ENCODE measurements at regions not wholly inside any gene's neighbourhood (a gene's known extent, or its start where the extent isn't known, plus 50 kb on each side); places are given as distances from the start of the nearest gene placed in this dataset.

- ATAC-seq (no peak), DNase-seq (no peak)
- Histone ChIP-seq H3K4me3 (no peak overlapping the region), H3K4me1 (ENCODE audit: low read depth) (no peaks in the 10 kb centered on the region), H3K9me3 (no peaks in the 10 kb centered on the region), H3K36me3 (ENCODE audit: low read depth) (no peaks in the 10 kb centered on the region)
- intact Hi-C loops (cut with DNase I, micrococcal nuclease), result no loop called here
- TF ChIP-seq CTCF (IDR thresholded peaks at IDR 0.05), result no peak
Measured at GRCh38 chr2:54065411-54065810, 50.0 kb upstream of the ACYP2 start.

DNA sequence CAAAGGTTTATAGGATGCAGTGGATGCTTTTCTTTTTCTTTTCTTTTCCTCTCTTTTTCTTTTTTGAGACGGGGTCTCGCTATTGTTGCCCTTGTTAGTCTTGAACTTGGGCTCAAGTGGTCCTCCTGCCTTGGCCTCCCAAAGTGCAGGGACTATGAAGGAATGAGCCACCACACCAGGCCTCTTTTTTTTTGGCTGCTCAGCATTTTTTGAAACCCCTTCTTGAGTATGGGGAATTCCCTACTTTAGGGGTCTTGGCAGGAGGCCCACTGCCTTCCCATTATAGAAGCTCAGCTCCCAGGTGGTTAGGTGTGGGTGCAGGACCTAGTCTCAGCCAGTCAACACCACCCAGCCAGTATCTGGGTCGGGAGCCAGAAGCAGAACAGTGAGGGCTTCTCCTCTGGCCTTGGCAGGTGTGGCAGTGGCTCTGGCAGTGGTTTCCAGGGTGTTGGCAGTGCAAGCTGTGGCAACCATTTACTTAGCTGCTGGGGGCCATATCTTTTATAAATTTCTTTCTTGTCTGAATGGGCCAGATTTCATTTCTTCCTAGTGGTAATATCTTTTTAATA is 51.4 kb upstream of the ACYP2 start:
- Histone ChIP-seq H3K36me3 (ENCODE audit: low read depth) (no peaks in the 10 kb centered on the region), H3K9me3 (no peaks in the 10 kb centered on the region), H3K4me1 (ENCODE audit: low read depth) (no peaks in the 10 kb centered on the region), H3K4me3 (no peak overlapping the region)
- ATAC-seq, result no peak
- DNase-seq, result no peak
- no peak for TF ChIP-seq CTCF (IDR thresholded peaks at IDR 0.05)
- intact Hi-C loops (cut with DNase I, micrococcal nuclease), result no loop called here

- Histone ChIP-seq H3K9me3 (no peaks in the 10 kb centered on the region), H3K36me3 (ENCODE audit: low read depth) (no peaks in the 10 kb centered on the region), H3K4me1 (ENCODE audit: low read depth) (no peaks in the 10 kb centered on the region), H3K4me3 (no peak overlapping the region)
- ATAC-seq (no peak), DNase-seq (no peak)
- intact Hi-C loops (cut with DNase I, micrococcal nuclease), result no loop called here
- no peak for TF ChIP-seq CTCF (IDR thresholded peaks at IDR 0.05)
Measured at GRCh38 chr2:54062401-54062800, 53.0 kb upstream of the ACYP2 start.

- intact Hi-C loops (cut with DNase I, micrococcal nuclease), result no loop called here
- H3K4me3 ChIP-seq, result no peak overlapping the region
- no peaks in the 10 kb centered on the region for H3K9me3 ChIP-seq
- DNase-seq (no peak), ATAC-seq (no peak)
- H3K36me3 ChIP-seq (ENCODE audit: low read depth), result no peaks in the 10 kb centered on the region
- H3K4me1 ChIP-seq (ENCODE audit: low read depth), result no peaks in the 10 kb centered on the region
- no peak for TF ChIP-seq CTCF (IDR thresholded peaks at IDR 0.05)
Measured at GRCh38 chr2:54061272-54061671, 54.1 kb upstream of the ACYP2 start.

DNA sequence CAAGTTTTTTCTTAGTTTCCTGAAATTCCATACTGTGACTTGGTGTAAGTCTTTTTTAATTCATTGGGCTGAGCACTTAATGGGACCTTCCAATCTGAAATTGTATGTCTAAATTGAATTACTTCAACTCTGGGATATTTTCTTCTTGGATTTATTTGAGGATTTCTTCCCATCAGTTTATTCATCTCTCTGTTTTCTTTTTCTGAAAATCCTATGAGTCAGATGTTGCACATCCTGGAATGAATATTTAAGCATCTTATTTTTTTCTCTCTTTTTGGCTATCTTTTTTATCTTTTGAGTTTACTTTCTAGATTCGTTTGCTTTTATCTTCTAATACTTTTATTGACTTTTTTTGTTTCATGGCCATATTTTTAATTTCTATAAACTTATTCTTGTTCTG is 55.4 kb upstream of the ACYP2 start:
- Histone ChIP-seq H3K4me3 (no peak overlapping the region), H3K36me3 (ENCODE audit: low read depth) (no peaks in the 10 kb centered on the region), H3K4me1 (ENCODE audit: low read depth) (no peaks in the 10 kb centered on the region), H3K9me3 (no peaks in the 10 kb centered on the region)
- no peak for TF ChIP-seq CTCF (IDR thresholded peaks at IDR 0.05)
- no peak for DNase-seq
- intact Hi-C loops (cut with DNase I, micrococcal nuclease), result no loop called here
- ATAC-seq, result no peak

- intact Hi-C loops (cut with DNase I, micrococcal nuclease), result no loop called here
- Histone ChIP-seq H3K36me3 (ENCODE audit: low read depth) (no peaks in the 10 kb centered on the region), H3K4me1 (ENCODE audit: low read depth) (no peaks in the 10 kb centered on the region), H3K9me3 (no peaks in the 10 kb centered on the region), H3K4me3 (no peak overlapping the region)
- TF ChIP-seq CTCF (IDR thresholded peaks at IDR 0.05), result no peak
- ATAC-seq (no peak), DNase-seq (no peak)
Measured at GRCh38 chr2:54059504-54059903, 55.9 kb upstream of the ACYP2 start.

Data from mucosa of descending colon (tissue), 3 donors.